ENCODE measurements at regions not wholly inside any gene's neighbourhood (a gene's known extent, or its start where the extent isn't known, plus 50 kb on each side); places are given as distances from the start of the nearest gene placed in this dataset.
A peak's percentile ranks its signal among the peaks of the same experiment; 100 is the strongest.

- H3K27ac ChIP-seq (ENCODE audit: low read depth, low read length) = peak overlapping the region; percentile 7
- H3K79me2 ChIP-seq (ENCODE audit: insufficient read depth, low read length) = no peaks in the 10 kb centered on the region
- no peaks in the 10 kb centered on the region for H3K9me3 Mint-ChIP-seq (ENCODE audit: unreplicated experiment)
- no peak overlapping the region for H3K9ac ChIP-seq (ENCODE audit: low read length)
- H3K27me3 Mint-ChIP-seq (ENCODE audit: low read depth, unreplicated experiment) = no peaks in the 10 kb centered on the region
- H3K4me1 ChIP-seq (ENCODE audit: insufficient read depth, low read length) = peaks cover 11% of the 10 kb centered on the region
- H3K4me2 ChIP-seq (ENCODE audit: low read length) = peak overlapping the region; percentile 47
- no peaks in the 10 kb centered on the region for H3K36me3 ChIP-seq (ENCODE audit: insufficient read depth, low read length)
- DNase-seq (ENCODE audit: low read depth) (peak; percentile 60), FAIRE-seq (no peak)
- H3K27ac Mint-ChIP-seq (ENCODE audit: unreplicated experiment) = no peak overlapping the region
- H3K36me3 Mint-ChIP-seq (ENCODE audit: low read depth, unreplicated experiment) = no peaks in the 10 kb centered on the region
- peaks cover 14% of the 10 kb centered on the region for H3K4me1 Mint-ChIP-seq (ENCODE audit: low read depth, unreplicated experiment)
- no peak overlapping the region for H3K4me3 ChIP-seq (ENCODE audit: insufficient read depth, low read depth, low read length)
- H3K4me3 Mint-ChIP-seq (ENCODE audit: unreplicated experiment) = no peak overlapping the region
- H3K27me3 ChIP-seq (ENCODE audit: insufficient read depth, low read length) = no peaks in the 10 kb centered on the region
- H3K9me3 ChIP-seq (ENCODE audit: insufficient read depth, low read depth, low read length) = no peaks in the 10 kb centered on the region
- no peak overlapping the region for H2AFZ ChIP-seq (ENCODE audit: low read depth, low read length)
- H4K20me1 ChIP-seq (ENCODE audit: insufficient read depth, low read length) = no peaks in the 10 kb centered on the region
- TF ChIP-seq CTCF (IDR thresholded peaks at IDR 0.05; ENCODE audit: insufficient read depth, low read depth, low read length) = no peak
- TF ChIP-seq EZH2 (IDR thresholded peaks at IDR 0.05; ENCODE audit: insufficient read depth, low read length) = no peak
These were observed 52.3 kb upstream of the DUSP10 start for GRCh38 chr1:221794079-221794670.

- Histone ChIP-seq H2AFZ (ENCODE audit: low read depth, low read length) (peak overlapping the region; percentile 2), H3K9ac (ENCODE audit: low read length) (no peak overlapping the region), H3K79me2 (ENCODE audit: insufficient read depth, low read length) (no peaks in the 10 kb centered on the region), H4K20me1 (ENCODE audit: insufficient read depth, low read length) (no peaks in the 10 kb centered on the region), H3K27me3 (ENCODE audit: insufficient read depth, low read length) (no peaks in the 10 kb centered on the region), H3K4me2 (ENCODE audit: low read length) (peak overlapping the region; percentile 47), H3K4me1 (ENCODE audit: insufficient read depth, low read length) (peaks cover 11% of the 10 kb centered on the region), H3K9me3 (ENCODE audit: insufficient read depth, low read depth, low read length) (no peaks in the 10 kb centered on the region), H3K27ac (ENCODE audit: low read depth, low read length) (peak overlapping the region; percentile 7), H3K4me3 (ENCODE audit: insufficient read depth, low read depth, low read length) (no peak overlapping the region), H3K36me3 (ENCODE audit: insufficient read depth, low read length) (no peaks in the 10 kb centered on the region)
- Mint-ChIP-seq H3K4me1 (ENCODE audit: low read depth, unreplicated experiment) (peaks cover 14% of the 10 kb centered on the region), H3K4me3 (ENCODE audit: unreplicated experiment) (no peak overlapping the region), H3K27ac (ENCODE audit: unreplicated experiment) (no peak overlapping the region), H3K27me3 (ENCODE audit: low read depth, unreplicated experiment) (no peaks in the 10 kb centered on the region), H3K36me3 (ENCODE audit: low read depth, unreplicated experiment) (no peaks in the 10 kb centered on the region), H3K9me3 (ENCODE audit: unreplicated experiment) (peaks cover 3% of the 10 kb centered on the region)
- DNase-seq (ENCODE audit: low read depth) (peak; percentile 17), FAIRE-seq (no peak)
- no peak for TF ChIP-seq EZH2 (IDR thresholded peaks at IDR 0.05; ENCODE audit: insufficient read depth, low read length)
- TF ChIP-seq CTCF (IDR thresholded peaks at IDR 0.05; ENCODE audit: insufficient read depth, low read depth, low read length) = no peak
These were observed 51.7 kb upstream of the DUSP10 start for GRCh38 chr1:221793439-221794078.

- no peak for FAIRE-seq
- peaks cover 4% of the 10 kb centered on the region for H3K27me3 Mint-ChIP-seq (ENCODE audit: low read depth, unreplicated experiment)
These were observed 50.0 kb upstream of the DUSP10 start for GRCh38 chr1:221791846-221792245.

More at GRCh38 chr1:221791846-221792245, 50.0 kb upstream of the DUSP10 start:
- no peak overlapping the region for H3K4me3 Mint-ChIP-seq (ENCODE audit: unreplicated experiment)
- no peak for TF ChIP-seq CTCF (IDR thresholded peaks at IDR 0.05; ENCODE audit: insufficient read depth, low read depth, low read length)
- H3K4me2 ChIP-seq (ENCODE audit: low read length) = no peak overlapping the region
- no peak for DNase-seq (ENCODE audit: low read depth)
- no peaks in the 10 kb centered on the region for H4K20me1 ChIP-seq (ENCODE audit: insufficient read depth, low read length)
- no peaks in the 10 kb centered on the region for H3K9me3 ChIP-seq (ENCODE audit: insufficient read depth, low read depth, low read length)
- H3K4me1 ChIP-seq (ENCODE audit: insufficient read depth, low read length) = peaks cover 11% of the 10 kb centered on the region
- H3K27ac ChIP-seq (ENCODE audit: low read depth, low read length) = no peak overlapping the region
- no peaks in the 10 kb centered on the region for H3K27me3 ChIP-seq (ENCODE audit: insufficient read depth, low read length)
- H3K27ac Mint-ChIP-seq (ENCODE audit: unreplicated experiment) = no peak overlapping the region
- no peak overlapping the region for H3K9ac ChIP-seq (ENCODE audit: low read length)
- no peak overlapping the region for H2AFZ ChIP-seq (ENCODE audit: low read depth, low read length)
- peaks cover 3% of the 10 kb centered on the region for H3K9me3 Mint-ChIP-seq (ENCODE audit: unreplicated experiment)
- no peaks in the 10 kb centered on the region for H3K79me2 ChIP-seq (ENCODE audit: insufficient read depth, low read length)
- no peaks in the 10 kb centered on the region for H3K36me3 ChIP-seq (ENCODE audit: insufficient read depth, low read length)
- H3K4me1 Mint-ChIP-seq (ENCODE audit: low read depth, unreplicated experiment) = peaks cover 14% of the 10 kb centered on the region
- H3K36me3 Mint-ChIP-seq (ENCODE audit: low read depth, unreplicated experiment) = no peaks in the 10 kb centered on the region
- H3K4me3 ChIP-seq (ENCODE audit: insufficient read depth, low read depth, low read length) = no peak overlapping the region
